Thymus (tissue), 11 donors: ENCODE measurements at regions not wholly inside any gene's neighbourhood (a gene's known extent, or its start where the extent isn't known, plus 50 kb on each side); places are given as distances from the start of the nearest gene placed in this dataset.

Experiments
- DNase-seq, 9 donors: peaks; one replicate each; pipeline ENCODE4 v3.0.0-alpha.2; 2013; ENCODE audit warnings: low spot score in 9 of 9, low read depth in 6 of 9, missing footprints in 1 of 9
- H3K27ac ChIP-seq, 2 donors: one replicate each; pipeline ENCODE4 v1.5.1; 2013; ENCODE audit warnings: control low read depth in 1 of 2, low read depth in 1 of 2, low read length in 1 of 2, mild to moderate bottlenecking in 1 of 2, moderate library complexity in 1 of 2
- H3K27me3 ChIP-seq, 2 donors: one replicate each; pipeline ENCODE4 v1.5.1; 2013; ENCODE audit warnings: low read length in 1 of 2; ENCODE audit not compliant: control insufficient read depth in 2 of 2, insufficient read depth in 1 of 2
- H3K36me3 ChIP-seq, 2 donors: one replicate each; pipeline ENCODE4 v1.5.1; 2013; ENCODE audit warnings: low read length in 1 of 2, mild to moderate bottlenecking in 1 of 2, moderate library complexity in 1 of 2; ENCODE audit not compliant: control insufficient read depth in 2 of 2, insufficient read depth in 2 of 2
- H3K4me1 ChIP-seq, 2 donors: one replicate each; pipeline ENCODE4 v1.5.1; 2013; ENCODE audit warnings: low read length in 2 of 2; ENCODE audit not compliant: control insufficient read depth in 2 of 2, insufficient read depth in 2 of 2
- H3K4me3 ChIP-seq, 2 donors: one replicate each; pipeline ENCODE4 v1.5.1; 2013; ENCODE audit warnings: low read length in 2 of 2, control low read depth in 1 of 2, mild to moderate bottlenecking in 1 of 2
- H3K9me3 ChIP-seq, 2 donors: one replicate each; pipeline ENCODE4 v1.5.1; 2013; ENCODE audit warnings: low read length in 1 of 2, mild to moderate bottlenecking in 1 of 2; ENCODE audit not compliant: control insufficient read depth in 2 of 2, insufficient read depth in 1 of 2
- WGBS: extraction: QIAGEN DNeasy Blood & Tissue Kit; methylation state at CpG from one replicate; pipeline ENCODE4 v1.1.7; 2013; 5-methylcytosine and 5-hydroxymethylcytosine counted together
- donor health status: healthy.

DNA sequence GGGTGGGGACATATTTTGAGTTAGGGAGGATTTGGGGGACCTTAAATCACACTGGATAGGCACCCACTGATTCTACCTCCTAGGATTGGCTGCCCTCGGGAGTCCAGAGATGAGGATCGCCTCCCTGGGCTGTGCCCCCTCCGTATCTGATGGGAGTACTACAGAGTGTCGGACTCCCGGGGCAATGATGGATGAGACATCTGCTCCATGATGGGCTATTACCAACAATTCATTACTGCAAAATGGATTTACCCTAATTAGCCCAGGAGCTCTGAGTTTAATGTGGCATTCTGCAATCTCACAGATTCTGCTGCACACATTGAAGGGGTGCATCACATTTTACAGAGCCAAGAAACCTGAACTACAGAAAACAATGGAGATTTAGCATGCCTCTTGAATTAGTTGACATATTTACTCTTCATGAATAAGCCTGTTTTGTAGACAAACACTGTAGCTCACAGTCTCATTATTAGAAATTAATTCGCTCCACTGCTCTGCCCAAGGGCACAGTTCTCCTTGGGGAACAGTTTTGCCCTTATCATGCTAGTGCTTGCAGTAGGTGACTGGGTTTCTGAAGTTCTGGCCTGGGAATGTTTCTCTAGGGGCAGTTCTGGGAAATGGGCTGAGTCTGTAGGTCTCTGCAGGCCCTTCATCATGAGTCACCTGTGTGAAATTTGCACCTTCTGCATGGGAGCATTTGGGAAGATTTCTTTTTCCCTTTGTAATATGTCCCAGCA lies 217.1 kb upstream of the PLET1 start:
- Histone ChIP-seq H3K27me3 (no peaks in the 10 kb centered on the region), H3K4me3 (no peak overlapping the region), H3K4me1 (no peaks in the 10 kb centered on the region), H3K36me3 (no peaks in the 10 kb centered on the region), H3K9me3 (no peaks in the 10 kb centered on the region), H3K27ac (no peak overlapping the region)
- DNase-seq, result no peak
- 88% methylated on average over 6 of the region's 6 CpGs for WGBS

DNA sequence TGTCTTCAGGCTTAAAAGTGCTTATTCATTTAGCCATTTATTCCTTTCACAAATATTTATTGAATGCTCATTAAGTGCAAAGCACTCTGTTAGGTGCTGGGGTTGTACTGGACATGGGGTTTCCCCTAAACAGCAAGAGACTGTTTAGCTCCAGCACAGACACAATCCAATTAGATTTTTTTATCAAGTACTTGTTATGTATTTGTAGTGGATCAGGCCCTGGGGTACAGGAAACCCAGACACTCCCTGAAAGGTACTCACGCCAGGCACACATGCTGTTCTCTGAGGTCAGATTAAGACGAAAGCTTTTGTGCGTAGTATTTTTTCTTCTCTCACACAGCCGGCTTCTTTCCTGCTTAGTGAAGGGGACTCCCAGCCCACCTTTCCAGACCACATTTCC lies 218.1 kb upstream of the PLET1 start:
- DNase-seq, result no peak
- Histone ChIP-seq H3K27me3 (no peaks in the 10 kb centered on the region), H3K4me3 (no peak overlapping the region), H3K36me3 (no peaks in the 10 kb centered on the region), H3K9me3 (no peaks in the 10 kb centered on the region), H3K27ac (no peak overlapping the region), H3K4me1 (no peaks in the 10 kb centered on the region)
- WGBS, result 88% methylated on average over 4 of the region's 4 CpGs

DNA sequence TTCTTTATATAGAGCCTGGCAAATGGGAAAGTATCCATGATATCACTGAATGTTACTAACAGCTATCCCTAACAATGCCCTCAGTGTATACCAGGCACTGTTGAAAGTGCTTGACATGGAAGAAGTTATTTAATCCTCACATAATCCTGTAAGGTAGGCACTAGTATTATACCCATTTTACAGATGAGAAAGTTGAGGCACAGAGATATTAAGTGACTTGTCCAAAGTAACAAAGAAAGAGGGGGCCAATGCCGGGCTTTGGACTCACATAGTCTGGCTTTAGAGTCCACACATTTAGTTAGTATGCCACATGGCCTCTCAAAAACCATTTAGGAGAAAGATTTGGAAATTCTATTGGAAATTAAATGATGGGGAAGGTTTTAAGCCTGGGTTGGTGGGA lies 220.8 kb upstream of the PLET1 start:
- H3K4me3 ChIP-seq, result no peak overlapping the region
- no peaks in the 10 kb centered on the region for H3K4me1 ChIP-seq
- no peak overlapping the region for H3K27ac ChIP-seq

DNA sequence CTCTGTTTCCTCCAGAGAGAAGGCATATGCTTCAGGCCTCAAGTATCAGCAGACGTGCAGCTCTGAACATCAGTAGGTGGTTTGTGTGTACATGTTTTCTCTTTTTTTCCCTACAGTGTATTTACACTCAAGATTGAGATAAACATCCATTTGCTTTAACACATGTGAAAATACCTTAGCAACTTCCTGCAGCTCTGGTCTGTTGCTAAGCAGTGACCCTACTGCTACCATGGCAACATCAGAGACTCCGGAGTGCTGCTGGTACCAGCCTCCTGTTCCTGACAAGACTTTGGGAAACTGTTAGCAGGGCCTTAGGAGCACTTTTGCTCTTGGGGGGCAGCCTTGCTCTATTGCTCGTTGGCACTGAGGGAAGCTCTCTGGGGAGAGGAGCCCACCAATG lies 221.2 kb upstream of the PLET1 start:
- no peak for DNase-seq
- H3K4me3 ChIP-seq, result no peak overlapping the region
- H3K9me3 ChIP-seq, result no peaks in the 10 kb centered on the region
- H3K27me3 ChIP-seq, result no peaks in the 10 kb centered on the region
- no peak overlapping the region for H3K27ac ChIP-seq
- no peaks in the 10 kb centered on the region for H3K36me3 ChIP-seq
- H3K4me1 ChIP-seq, result no peaks in the 10 kb centered on the region
- 82% methylated on average over 3 of the region's 3 CpGs for WGBS

More for the DNA sequence above, 220.8 kb upstream of the PLET1 start:
- WGBS, result 90% methylated on average over 1 of the region's 1 CpG
- DNase-seq, result no peak
- Histone ChIP-seq H3K27me3 (no peaks in the 10 kb centered on the region), H3K9me3 (no peaks in the 10 kb centered on the region), H3K36me3 (no peaks in the 10 kb centered on the region)

DNA sequence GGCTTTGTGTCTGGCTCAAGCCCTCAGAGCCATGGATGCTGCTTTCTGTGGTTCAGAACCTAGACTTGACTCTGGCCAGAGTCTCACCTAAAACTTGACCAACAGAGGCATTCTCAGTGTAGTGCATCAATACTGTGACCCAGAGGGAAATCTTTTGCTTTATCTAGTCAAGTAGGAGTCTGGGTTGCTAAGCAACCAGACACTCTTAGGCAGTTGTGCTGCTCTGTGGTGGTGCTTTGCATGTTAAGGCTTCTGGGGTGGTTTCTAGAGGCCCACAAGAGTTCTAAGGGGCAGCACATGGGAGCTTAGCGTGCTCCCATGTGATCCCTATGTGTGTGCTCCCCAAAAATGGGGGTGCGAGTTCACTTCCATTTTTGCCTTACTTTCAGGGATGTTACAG lies 224.6 kb upstream of the PLET1 start:
- Histone ChIP-seq H3K4me1 (no peaks in the 10 kb centered on the region), H3K9me3 (no peaks in the 10 kb centered on the region), H3K27me3 (no peaks in the 10 kb centered on the region), H3K4me3 (no peak overlapping the region), H3K27ac (no peak overlapping the region), H3K36me3 (no peaks in the 10 kb centered on the region)
- DNase-seq, result peak in 1 of 9 donors; percentile 5
- 85% methylated on average over 2 of the region's 2 CpGs for WGBS

DNA sequence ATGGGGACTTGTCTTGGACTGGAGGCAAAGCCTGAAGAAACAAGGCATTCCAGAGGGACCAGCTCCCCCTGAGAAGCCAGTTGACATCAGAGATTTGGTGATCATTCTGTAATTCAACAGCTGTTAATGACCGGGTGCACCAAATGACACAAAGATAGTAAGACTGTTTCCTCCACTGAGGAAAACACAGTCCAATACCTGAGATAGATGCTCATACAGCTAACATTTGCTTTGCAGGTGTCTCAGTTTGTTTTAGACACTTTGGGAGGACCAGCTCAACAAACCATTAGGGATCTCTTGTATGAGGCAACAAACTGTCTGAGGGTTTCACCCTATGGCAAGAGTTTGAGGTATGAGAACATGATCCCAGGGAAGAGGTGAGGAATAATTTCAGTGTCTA lies 237.2 kb upstream of the PLET1 start:
- DNase-seq, result no peak
- Histone ChIP-seq H3K27me3 (no peaks in the 10 kb centered on the region), H3K27ac (no peak overlapping the region), H3K9me3 (no peaks in the 10 kb centered on the region), H3K4me3 (no peak overlapping the region), H3K36me3 (no peaks in the 10 kb centered on the region), H3K4me1 (no peaks in the 10 kb centered on the region)
- WGBS, result 97% methylated on average over 1 of the region's 1 CpG

DNA sequence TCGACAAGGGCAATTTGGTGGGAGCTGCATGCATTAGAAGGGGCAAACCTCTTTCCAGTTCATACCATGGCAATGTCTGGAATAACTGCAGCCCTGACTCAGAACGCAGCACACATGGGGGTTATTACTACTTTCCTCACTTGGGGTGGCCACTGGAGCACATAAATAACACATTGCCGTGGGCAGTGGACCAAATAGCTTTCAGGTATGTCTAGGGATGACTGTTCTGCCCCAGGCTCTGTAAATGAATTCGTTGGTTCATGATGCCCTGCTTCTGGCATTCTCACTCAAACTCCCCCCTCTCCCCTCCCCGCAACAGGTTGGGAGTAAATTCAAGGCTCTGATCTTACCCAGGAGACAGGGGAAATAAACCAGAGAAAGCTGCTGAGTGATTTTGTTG lies 238.0 kb upstream of the PLET1 start:
- no peak for DNase-seq
- no peak overlapping the region for H3K4me3 ChIP-seq
- H3K4me1 ChIP-seq, result no peaks in the 10 kb centered on the region
- 88% methylated on average over 5 of the region's 5 CpGs for WGBS
- no peaks in the 10 kb centered on the region for H3K27me3 ChIP-seq
- H3K27ac ChIP-seq, result no peak overlapping the region
- H3K9me3 ChIP-seq, result no peaks in the 10 kb centered on the region
- no peaks in the 10 kb centered on the region for H3K36me3 ChIP-seq

DNA sequence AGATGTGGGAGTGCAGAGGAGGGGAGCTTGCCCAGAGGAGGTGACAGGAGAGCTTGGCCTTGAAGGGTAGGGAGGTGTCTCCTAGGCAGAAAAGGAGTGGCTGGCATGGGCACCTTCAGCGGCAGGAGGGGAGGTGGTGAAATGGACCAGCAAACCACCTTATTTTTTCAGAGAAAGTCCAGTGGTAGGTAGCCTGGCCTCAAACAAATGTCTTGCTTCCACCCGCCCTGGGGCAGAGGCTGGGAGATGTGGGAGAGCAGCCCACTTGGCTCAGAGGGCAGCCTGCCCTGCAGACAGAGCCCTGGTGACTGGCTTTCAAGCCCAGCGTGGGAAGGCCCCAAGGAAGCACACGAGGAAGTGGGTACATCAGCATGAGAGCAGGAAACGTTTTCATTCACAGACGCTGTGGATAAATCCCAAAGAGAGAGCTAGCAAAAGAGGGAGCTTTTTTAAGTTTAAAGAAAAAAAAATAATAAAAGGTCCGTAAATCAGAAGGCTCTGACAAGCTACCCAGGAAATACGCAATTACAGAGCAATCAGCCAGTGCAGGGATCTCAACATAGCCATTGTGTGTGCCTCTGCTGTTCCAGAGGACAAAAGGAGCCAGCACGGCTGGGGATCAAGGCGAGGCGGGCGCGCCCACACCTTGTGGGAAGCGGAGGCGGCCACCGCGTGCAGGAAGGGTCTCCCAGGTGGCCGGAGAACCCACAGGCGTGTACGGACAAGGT lies 238.7 kb upstream of the PLET1 start:
- WGBS, result 72% methylated on average over 20 of the region's 20 CpGs
- Histone ChIP-seq H3K36me3 (no peaks in the 10 kb centered on the region), H3K4me3 (no peak overlapping the region), H3K4me1 (no peaks in the 10 kb centered on the region), H3K27me3 (no peaks in the 10 kb centered on the region), H3K27ac (no peak overlapping the region), H3K9me3 (no peaks in the 10 kb centered on the region)
- no peak for DNase-seq

DNA sequence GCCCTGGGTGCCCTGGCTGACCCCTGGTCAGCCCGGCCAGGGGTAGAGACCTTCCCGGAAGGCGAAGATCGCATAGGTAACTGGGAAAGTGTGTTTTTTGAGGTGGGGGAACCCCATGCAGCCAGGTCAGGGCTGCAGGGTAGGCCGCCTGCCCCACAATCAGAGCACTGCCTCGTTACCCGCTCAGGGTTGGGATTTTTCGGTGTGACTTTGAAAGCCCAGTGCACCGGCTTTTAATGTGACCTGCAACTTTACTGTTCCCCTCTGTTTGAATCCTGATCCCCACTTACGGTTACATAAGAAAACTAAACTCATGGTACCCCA lies 239.2 kb upstream of the PLET1 start:
- no peaks in the 10 kb centered on the region for H3K4me1 ChIP-seq
- no peak overlapping the region for H3K4me3 ChIP-seq
- DNase-seq, result no peak
- WGBS, result 97% methylated on average over 10 of the region's 10 CpGs
- H3K9me3 ChIP-seq, result no peaks in the 10 kb centered on the region
- H3K36me3 ChIP-seq, result no peaks in the 10 kb centered on the region
- H3K27ac ChIP-seq, result no peak overlapping the region
- no peaks in the 10 kb centered on the region for H3K27me3 ChIP-seq
